NCI-H2227 (cell line): ENCODE measurements at regions not wholly inside any gene's neighbourhood (a gene's known extent, or its start where the extent isn't known, plus 50 kb on each side); places are given as distances from the start of the nearest gene placed in this dataset.

ENCODE experiments used
- DNase-seq: peaks from one replicate; lab custom pipeline; 2025; ENCODE audit not compliant: unreplicated experiment; lab: John Stamatoyannopoulos, UW

DNA sequence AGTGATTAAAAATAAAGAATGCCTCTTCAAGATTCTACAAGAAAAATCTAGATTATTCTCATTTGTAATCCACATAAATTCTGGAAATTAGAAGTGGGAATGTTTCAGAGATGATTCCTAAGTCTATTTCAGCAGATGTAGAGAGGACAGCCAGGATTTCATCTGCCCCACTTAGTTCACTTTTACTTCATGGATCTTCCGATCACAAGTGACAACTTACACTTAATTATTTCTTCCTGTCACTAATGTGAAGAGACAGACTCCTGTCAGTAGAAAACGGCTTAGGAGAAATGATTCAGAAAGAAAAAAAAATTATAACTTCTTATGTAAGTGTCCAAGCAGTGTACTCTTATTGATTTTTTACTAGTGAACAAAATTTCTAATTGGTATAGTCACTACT, 368.2 kb upstream of the SMIM30 start:
- no peak for DNase-seq

DNA sequence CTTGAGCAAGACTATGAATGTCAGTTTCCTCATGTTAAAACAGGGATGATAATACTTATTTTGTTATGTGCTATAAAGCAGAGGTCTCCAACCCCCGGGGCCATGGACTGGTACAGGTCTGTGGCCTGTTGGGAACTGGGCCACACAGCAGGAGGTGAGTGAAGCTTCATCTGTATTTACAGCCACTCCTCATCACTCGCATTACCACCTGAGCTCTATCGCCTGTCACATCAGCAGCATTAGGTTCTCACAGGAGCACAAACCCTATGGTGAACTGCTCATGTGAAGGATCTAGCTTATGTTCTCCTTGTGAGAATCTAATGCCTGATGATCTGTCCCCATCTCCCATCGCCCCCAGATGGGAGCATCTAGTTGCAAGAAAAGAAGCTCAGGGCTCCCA, 365.3 kb upstream of the SMIM30 start:
- DNase-seq: no peak

DNA sequence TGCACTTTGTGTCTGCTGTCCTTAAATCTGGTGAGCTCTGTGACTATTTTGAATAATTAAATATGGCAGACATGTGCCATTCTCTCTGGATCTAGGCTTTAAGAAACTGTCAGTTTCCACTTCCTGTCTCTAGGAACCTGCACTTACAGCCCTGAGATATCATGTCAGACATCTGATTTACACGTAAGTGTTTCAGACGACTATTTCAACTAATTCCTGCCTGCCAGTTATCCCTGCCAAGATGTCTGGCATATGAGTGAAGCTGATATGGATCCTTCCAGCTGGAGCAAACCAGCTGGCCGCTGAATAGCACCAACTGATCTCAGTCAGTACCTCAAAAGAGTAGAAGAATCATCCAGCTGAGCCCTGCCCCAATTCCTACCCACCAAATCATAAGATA, 362.2 kb upstream of the SMIM30 start:
- no peak for DNase-seq

DNA sequence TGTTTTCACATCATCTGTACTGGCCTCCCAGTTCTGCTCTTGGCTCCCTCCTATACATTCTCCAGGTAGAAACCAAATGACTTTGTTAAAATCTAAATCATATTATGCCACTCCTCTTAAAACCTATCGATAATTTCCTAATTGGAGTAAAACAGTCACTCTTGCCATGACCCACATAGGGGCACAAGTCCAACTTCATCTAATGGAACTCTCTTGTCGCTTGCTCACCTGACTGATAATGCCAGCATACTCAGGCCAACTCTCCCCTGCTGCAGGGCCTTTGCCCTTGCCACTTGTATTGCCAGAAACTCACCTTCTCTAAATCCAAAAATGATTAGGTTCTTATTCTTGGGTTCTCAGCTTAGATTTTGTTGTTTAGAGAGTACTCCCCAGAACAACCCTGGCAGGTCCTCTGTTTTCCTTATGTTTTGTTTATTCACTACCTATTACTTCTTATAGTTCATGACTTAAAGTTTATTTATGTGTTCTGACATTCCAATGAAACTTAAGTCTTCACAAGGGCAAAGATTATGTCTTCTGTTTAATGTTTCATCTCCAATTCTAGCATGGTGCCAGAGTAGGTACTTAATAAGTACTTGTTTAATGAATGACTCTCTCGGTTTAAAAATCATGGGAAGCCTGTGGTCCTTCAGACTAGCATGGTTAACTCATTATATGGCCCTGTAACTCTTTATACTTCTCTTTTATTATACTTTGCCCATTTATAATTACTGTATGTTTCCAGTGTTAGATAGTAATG, 345.9 kb upstream of the SMIM30 start:
- DNase-seq: no peak

DNA sequence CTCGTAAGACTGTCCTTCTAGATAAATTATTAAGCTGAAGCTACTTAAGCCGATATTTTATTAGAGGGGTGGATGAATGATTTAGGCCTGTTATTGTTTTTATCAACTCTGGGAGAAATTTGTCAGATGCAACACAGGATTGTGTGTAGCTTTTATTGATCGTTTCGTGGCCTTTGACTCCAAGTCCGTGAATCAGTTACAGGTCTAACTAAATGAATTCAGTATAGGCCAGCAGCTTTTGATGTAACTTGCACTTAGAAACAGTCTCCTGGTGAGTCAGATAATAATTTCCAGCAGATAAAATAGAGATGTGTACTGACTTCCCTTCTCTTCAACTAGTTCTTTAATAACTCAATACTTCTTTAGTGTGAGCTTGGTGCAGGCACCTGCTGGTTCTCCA, 341.7 kb upstream of the SMIM30 start:
- no peak for DNase-seq

DNA sequence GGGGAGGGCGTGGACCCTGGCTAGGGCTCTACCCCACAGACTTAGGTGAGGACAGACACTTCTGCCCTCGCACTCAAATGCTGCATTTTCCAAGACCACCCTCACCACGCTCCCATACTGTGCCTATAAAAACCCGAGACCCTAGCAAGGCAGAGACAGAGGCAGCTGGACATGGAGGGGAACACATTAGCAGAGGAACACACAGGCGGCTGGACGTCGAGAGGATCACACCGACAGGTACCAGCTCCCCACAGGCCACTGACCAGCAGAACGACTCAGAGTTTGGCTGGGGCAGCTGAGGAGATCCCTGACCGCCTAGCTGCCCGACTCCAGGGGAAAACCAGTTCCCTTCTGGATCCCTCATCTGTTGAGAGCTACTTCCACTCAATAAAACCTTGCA, 338.2 kb upstream of the SMIM30 start:
- DNase-seq: no peak

DNA sequence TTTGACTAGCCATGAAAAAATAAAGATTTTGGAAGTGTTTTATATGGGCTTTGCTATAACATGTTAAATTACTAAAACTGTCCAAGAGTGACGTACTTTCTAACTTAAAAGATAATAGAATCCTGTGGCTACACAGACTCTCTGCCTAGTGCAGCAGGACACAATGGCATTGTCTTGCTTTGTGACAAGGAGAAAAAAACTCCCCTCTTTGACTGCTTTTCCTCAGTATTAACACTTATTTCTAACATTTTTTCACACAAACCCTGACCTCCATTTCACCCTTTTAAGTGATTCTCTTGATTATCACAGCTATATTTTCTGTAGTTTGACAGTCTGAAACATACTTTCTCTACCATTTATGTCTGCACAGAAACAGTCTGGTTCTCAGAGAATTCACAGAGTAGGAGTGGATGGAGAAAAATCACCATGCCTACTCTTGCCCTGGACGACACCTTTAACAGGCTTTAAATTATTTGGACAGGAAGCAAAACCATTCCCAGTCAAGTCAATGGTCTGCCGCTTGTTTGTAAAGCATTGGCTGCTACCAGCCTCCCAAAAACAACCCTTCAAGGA, 336.3 kb upstream of the SMIM30 start:
- no peak for DNase-seq

DNA sequence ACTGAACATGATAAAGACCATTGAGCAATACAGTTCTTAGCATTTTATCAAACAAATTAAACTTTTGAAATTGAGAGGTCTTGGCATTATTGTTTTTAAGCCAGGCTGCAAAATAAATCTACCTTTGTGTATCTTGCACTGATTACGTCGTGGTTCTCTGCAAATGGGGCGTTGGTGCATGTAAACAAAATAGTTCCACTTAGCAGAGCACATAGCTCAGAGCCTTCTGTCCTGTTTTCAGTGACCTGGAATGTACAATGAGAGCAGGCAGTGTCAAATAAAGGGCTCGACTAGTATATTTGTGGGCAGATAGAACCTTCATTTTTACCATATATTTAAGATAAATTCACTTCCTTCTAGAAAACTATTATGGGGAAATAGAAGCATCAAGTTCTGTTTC, 333.9 kb upstream of the SMIM30 start:
- DNase-seq: no peak

DNA sequence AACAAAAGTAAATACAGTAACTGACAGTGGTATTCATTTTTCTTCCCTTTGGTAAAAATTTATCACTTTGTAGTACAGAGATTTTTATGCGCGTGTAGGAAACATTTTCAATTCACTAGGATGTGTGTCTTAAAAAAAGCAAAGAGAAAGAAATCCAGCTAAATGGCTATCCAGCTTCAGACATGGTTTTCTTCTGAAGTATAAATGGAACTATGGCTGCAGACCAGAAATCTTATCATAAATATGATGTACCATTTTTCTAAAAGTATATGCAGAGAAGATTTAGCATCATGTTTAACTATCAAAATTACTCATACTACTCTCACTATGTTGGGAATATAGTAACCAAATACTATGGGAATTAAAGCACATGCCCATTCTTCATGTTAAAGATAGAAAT, 328.4 kb upstream of the SMIM30 start:
- no peak for DNase-seq

DNA sequence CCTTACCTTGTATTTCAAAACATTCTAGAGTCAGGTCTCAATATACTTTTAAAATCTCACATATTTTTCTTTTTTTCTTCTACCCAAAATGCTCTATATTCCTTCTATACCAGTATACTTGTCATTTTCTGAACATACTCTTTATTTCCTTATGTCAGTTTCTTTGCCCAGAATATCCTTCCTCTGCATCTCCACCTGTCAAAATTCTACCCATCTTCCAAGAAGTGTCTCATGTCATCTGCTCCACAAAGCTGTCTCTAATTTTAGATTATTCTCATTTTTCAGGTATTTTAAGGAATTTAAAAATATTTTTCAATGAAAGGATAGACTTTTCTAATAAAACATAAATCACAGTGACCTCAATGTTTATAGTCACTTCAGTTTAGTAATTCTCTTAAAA, 328.0 kb upstream of the SMIM30 start:
- DNase-seq: no peak

DNA sequence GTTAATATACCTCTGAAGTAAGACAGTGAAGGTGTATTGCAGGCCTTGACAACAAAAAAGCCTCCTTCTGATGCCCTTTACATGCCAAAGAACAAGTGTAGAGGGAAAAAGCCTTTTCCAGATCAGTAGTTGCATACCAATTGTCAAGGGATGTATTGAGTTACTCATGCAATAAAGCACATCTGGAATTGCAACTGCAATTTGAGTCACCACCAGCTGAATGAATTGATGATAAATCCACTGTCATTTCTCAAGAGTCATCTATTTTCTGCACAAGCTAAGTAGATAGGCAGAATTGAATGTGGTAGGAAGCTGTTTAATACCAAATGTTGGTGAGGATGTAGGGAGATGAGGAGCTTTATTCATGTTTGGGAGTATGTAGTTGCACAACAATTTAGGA, 325.9 kb upstream of the SMIM30 start:
- DNase-seq: no peak

DNA sequence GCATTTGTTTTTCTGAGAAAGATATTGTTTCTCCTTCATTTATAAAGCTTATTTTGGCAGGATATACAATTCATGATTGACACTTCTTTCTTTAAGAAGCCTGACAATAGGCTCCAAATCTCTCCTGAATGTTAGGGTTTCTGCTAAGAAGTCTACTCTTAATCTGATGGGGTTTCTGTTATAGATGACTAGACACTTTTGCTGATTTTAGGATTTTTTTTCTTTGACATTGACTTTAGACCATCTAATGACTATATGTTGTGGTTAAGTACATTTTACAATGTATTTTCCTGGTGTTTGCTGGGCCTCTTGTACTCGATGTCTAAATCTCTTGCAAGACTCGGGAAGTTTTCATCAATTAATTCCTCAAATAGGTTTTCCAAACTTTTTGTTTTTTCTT, 321.8 kb upstream of the SMIM30 start:
- no peak for DNase-seq

DNA sequence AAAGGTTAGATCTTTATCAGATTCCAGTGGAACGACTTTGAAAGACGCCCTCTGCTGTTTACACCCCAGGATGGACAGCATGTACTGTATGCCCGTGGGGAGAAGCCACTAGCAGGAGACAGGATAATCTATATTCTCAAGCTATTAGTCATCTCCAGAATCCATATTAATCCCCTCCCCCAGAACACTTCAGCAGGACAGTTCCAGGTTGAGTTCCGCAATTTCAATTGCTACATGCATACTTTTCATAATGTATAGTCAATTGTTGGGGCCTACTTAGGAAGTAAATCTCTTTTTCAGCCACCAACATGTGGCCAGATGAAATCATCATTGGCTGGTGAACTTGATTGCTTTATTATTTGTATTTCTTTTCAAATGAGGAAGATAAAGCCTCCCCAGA, 313.1 kb upstream of the SMIM30 start:
- no peak for DNase-seq

DNA sequence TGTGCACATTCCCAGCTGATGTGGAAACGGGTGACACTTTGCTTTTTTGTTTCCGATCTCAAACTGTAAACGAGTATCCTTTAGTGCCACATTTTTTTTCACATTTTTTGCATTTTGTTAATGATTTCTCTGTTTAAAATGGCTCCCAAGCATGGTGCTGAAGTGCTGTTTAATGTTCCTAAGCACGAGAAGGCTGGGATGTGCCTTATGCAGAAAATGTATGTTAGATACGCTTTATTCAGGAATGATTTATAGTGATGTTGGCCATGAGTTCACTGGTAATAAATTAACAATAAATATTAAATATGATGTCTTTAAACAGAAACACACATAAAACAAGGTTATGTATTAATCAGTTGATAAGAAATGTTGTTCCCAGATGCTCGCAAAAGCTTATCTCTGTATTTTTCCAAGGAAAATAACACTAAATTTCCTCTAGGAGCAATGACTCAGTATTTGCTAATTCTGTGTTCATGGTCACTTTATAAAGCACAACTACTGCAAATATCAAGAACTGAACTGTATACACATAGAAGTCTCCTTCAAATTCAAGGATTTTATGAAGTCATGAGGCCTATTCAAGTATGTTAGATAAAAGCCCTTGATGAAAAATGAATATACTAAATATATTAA, 305.9 kb upstream of the SMIM30 start:
- no peak for DNase-seq

DNA sequence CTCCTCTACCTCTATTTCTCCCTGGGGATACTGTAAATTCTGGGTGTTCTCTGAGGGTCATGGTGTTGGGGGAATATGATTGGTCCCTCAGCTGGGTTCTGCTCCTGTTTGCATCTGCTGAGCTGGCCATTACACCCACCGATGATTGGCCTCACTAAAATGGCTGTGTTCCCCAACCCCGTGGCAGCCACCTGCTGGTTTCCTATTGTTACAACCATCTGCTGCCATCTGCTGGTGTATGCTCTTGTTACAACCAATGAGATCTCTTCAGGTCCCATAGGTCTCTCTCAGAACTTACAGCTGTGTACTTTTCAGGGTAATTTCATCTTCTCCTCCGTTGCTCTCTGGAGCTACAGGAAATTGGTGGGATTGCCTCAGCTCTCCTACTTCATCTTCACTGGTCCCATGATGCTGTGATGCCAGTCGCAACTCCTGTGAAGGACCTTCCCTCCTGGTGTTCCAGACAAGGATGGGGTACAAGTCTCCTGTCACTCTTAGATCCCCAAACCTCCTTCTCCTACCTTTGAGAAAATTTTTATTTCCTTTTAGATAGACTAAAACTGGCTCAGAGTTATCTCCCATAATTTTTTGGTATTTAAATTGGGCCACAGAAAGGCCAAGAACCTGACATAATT, 303.5 kb upstream of the SMIM30 start:
- DNase-seq: peak; percentile 78

DNA sequence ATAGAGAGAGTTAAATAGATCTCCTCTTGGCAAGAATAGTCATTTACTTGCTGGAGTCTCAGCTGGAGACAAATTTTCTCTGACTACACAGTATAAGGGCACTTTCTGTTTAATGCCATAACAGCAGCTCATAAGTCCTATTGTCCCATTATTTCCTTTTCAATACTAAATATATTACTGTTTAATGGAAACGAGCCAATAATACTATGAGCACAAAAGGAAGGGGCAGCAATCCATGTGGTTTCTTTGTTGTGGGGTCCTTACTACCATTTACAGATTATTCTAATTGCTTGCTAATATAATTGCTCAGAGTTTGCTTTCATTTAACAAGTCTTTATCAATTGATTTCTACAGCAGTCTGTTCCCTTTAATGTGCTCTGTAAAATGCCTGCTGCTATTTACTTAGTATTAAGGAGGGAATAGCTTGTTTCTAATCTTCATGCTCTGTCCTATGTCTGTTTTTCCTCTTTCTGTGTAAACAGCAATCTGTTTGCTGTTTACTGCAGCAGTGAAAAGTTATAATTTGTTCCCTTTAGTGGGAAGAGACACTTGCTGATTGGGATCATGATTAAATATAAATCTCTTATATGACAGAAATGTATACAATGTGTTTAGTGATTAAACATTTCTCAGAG, 296.2 kb upstream of the SMIM30 start:
- DNase-seq: no peak

DNA sequence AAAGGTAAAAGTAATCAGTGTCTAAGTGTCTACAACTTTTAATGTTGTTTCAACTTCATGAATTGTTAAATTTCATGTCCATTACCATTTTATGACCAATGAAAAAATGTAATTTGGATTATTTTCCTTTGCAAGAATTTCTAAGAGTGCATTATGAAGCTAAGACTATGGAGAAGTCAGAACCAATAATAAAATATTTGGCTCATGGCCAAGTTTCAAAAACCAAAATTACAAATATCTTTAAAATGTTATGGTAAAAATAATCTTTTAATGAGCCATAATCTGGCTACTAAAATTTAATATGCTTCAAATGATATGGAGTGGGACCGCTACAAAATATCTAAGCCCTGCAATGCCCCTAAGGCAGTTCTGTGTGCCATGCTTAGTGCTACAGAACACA, 294.1 kb upstream of the SMIM30 start:
- DNase-seq: no peak

DNA sequence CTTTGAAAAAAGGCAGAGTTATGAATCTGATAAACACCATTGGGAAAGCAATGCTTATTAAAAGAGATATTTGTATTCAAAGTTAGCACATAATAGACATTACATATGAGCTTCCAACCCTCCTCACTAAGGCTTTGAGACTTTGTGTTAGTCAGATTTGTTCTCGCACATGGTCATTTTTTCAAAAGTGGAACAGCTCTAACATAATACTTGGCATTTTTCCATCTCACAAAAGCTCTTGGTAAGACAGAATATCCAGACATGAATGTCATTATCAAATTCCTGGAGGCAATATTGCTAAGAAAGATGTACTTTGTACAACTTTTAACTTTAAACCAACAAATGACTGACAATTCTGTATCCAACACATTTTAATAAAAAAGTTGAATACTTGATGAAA, 292.4 kb upstream of the SMIM30 start:
- no peak for DNase-seq

DNA sequence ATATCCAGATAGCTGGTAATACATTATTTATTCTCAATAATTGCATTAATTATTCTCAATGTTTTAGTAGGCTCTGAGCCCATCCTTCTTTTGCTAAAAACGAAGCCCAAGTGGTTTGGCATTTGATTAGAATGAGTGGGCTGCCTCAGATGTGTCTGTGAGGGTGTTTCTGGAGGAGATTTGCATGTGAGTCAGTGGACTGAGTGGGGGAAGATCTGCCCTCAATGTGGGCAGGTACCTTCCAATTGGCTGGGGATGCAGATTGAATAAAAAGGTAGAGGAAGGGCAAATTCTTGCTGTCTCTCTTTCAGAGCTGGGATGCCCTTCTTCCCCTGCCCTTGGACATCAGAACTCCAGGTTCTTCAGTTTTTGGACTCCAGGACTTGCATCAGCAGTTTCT, 290.6 kb upstream of the SMIM30 start:
- DNase-seq: no peak

DNA sequence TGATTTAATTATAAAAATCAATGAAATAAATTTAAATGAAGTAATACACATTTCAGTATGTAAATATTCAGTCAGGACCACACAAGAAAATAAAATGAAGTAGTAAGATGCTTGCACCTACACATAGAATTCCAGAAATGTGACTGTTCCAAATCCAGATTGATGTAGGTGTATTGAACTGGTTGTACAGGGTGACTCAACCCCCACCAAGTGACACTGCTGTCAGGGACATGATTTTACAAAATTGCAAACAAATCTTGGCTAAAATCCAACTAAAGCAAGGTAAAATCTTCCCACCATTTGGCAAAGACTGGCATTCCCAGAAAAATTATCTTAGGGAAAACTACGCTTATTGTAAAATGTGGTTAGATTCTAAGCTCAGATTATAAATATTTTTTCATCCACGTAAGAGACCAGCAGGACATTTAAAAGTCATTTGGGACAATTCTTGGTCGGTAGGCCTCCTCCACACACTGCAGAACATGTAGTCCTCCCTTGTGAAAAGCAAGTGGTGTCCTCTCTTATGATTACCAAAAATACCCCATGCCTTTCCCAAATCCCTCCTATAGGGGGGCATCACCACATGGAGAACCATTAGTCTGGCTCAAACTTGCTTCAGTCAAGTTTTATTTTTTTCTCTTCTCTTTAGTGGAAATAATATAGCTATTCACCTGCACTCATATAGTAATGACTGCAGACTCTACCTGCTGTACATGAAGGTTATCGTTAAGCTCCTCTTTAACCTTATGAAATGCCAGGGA, 287.1 kb upstream of the SMIM30 start:
- DNase-seq: no peak

DNA sequence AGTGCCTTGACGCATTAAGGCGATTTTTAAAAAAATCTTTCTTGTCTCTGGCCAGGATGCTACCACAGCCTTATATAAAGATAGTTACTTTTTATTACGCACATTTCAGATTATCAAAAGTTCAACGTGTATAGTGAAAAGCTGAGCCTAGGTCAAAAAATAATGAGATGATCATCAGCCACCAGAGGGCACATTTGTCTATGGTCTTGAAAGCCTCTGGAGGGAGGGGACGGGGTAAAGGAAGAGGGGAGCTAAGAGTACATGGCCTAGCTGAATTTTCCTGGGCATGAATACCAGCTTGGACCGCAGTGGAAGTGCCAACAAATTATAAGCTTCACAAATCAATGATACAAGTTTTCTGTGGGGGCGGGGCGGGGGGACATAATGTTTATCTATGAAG, 285.9 kb upstream of the SMIM30 start:
- DNase-seq: no peak
